ENCODE measurements at regions not wholly inside any gene's neighbourhood (a gene's known extent, or its start where the extent isn't known, plus 50 kb on each side); places are given as distances from the start of the nearest gene placed in this dataset.

GRCh38 chr11:79510960-79511359, 70.1 kb upstream of the TENM4 start:
- CTCF ChIA-PET (ENCODE audit: low intra/inter-chr PET ratio, low total read pairs): no interaction called here
- POLR2A ChIA-PET: no interaction called here
- H4K20me1 ChIP-seq (ENCODE audit: insufficient read depth, low read length): no peaks in the 10 kb centered on the region
- H3K27me3 ChIP-seq (ENCODE audit: control insufficient read depth in 1 of 2, insufficient read depth in 2 of 2, low read length in 2 of 2): no peaks in the 10 kb centered on the region; a peak in 1 of 5 replicates
- H3K27ac ChIP-seq (ENCODE audit: extremely low read length, insufficient read depth, low read length): no peak overlapping the region
- TF ChIP-seq NFKBIZ (CRISPR knock-in tag; IDR thresholded peaks at IDR 0.05) (no peak), ATF7 (IDR thresholded peaks at IDR 0.05) (no peak), ATF7 (CRISPR knock-in tag; IDR thresholded peaks at IDR 0.05) (no peak), ZSCAN5A (CRISPR knock-in tag; IDR thresholded peaks at IDR 0.05; ENCODE audit: borderline replicate concordance) (no peak), ZNF792 (CRISPR knock-in tag; IDR thresholded peaks at IDR 0.05) (no peak), MAFK (conservative IDR thresholded peaks at IDR 0.05 in 1 of 2, IDR thresholded peaks at IDR 0.05 in 1 of 2; ENCODE audit: low read length in 2 of 2) (peak; percentile 75 to 90), MAFF (IDR thresholded peaks at IDR 0.05; ENCODE audit: low read depth, low read length) (peak; percentile 72), HNF4G (IDR thresholded peaks at IDR 0.05; ENCODE audit: borderline replicate concordance, low read depth, low read length) (no peak), HNF4G (CRISPR knock-in tag; IDR thresholded peaks at IDR 0.05; ENCODE audit: borderline replicate concordance, low read depth) (no peak), ZNF224 (CRISPR knock-in tag; IDR thresholded peaks at IDR 0.05) (no peak), ZNF878 (CRISPR knock-in tag; IDR thresholded peaks at IDR 0.05) (no peak), FOXO4 (CRISPR knock-in tag; conservative IDR thresholded peaks at IDR 0.05) (no peak), ZBTB44 (CRISPR knock-in tag; IDR thresholded peaks at IDR 0.05) (no peak), RERE (CRISPR knock-in tag; IDR thresholded peaks at IDR 0.05; ENCODE audit: low read depth) (no peak)
- no peak overlapping the region for H3K4me3 ChIP-seq (replicated peaks in 1 of 3; ENCODE audit: insufficient read depth in 1 of 3, low read depth in 2 of 3, low read length in 3 of 3)
- ATAC-seq (no peak), FAIRE-seq (no peak), DNase-seq (ENCODE audit: low spot score) (no peak)
- intact Hi-C loops (cut with micrococcal nuclease; ENCODE audit: unreplicated experiment): no loop called here
- no peaks in the 10 kb centered on the region for H3K9me3 ChIP-seq (ENCODE audit: low read length)
- no peaks in the 10 kb centered on the region for H3K4me1 ChIP-seq (ENCODE audit: insufficient read depth, low read length)
- no peak overlapping the region for H3K4me2 ChIP-seq (ENCODE audit: low read depth, low read length)
- BruUV-seq (replicated peaks): no TSS peak
- H3K9ac ChIP-seq (ENCODE audit: insufficient read depth, low read depth, low read length): no peak overlapping the region
- in situ Hi-C loops (cut with HindIII; ENCODE audit: extremely low pct_ligation_motif_present, low pct_unique_long_range_greater_than_20kb): no loop called here
- WGBS (ENCODE audit: low lambda C conversion rate): 30% methylated on average over 8 of the region's 9 CpGs
- no peaks in the 10 kb centered on the region for H3K36me3 ChIP-seq (replicated peaks in 1 of 2; ENCODE audit: control insufficient read depth in 1 of 2, insufficient read depth in 2 of 2, low read length in 2 of 2)
- no peak overlapping the region for H2AFZ ChIP-seq (ENCODE audit: low read length)
- H3K79me2 ChIP-seq (ENCODE audit: insufficient read depth, low read length): no peaks in the 10 kb centered on the region
